MM.1S (cell line): ENCODE measurements at regions not wholly inside any gene's neighbourhood (a gene's known extent, or its start where the extent isn't known, plus 50 kb on each side); places are given as distances from the start of the nearest gene placed in this dataset.
"Not testable (repeated sequence)": the region's sequence is repeated elsewhere in the genome, so short reads cannot be mapped to it uniquely, and the experiment has no call there.

ENCODE experiments used
- DNase-seq: peaks from one replicate; pipeline ENCODE4 v3.0.0-alpha.2; 2015
- H2AFZ ChIP-seq: fragments of 300-600 bp; sonication (generic); 2 replicates; pipeline ENCODE4 v1.6.0; 2016; ENCODE audit warnings: antibody characterized with exemption, low read length
- H3F3A ChIP-seq: fragments of 300-600 bp; sonication (generic); 2 replicates; pipeline ENCODE4 v1.6.1; 2016; ENCODE audit warnings: mild to moderate bottlenecking, antibody characterized with exemption, low read length, moderate library complexity, mixed read lengths; ENCODE audit not compliant: insufficient read depth
- H3K27ac ChIP-seq: fragments of 300-600 bp; sonication (generic); 2 replicates; pipeline ENCODE4 v1.5.1; 2016; ENCODE audit warnings: mild to moderate bottlenecking, low read length
- H3K27me3 ChIP-seq: fragments of 300-600 bp; sonication (generic); replicated peaks from 2 replicates; pipeline ENCODE4 v1.6.0; 2016; ENCODE audit warnings: low read length; ENCODE audit not compliant: insufficient read depth
- H3K36me3 ChIP-seq: fragments of 300-600 bp; sonication (generic); replicated peaks from 2 replicates; pipeline ENCODE4 v1.6.1; 2016; ENCODE audit warnings: mild to moderate bottlenecking, low read length, mixed read lengths; ENCODE audit not compliant: insufficient read depth
- H3K4me1 ChIP-seq: fragments of 300-600 bp; sonication (generic); 2 replicates; pipeline ENCODE4 v1.6.1; 2016; ENCODE audit warnings: low read length, mixed read lengths
- H3K4me2 ChIP-seq: fragments of 300-600 bp; sonication (generic); 2 replicates; pipeline ENCODE4 v1.6.0; 2016; ENCODE audit warnings: low read depth, low read length
- H3K4me3 ChIP-seq: fragments of 300-600 bp; sonication (generic); 2 replicates; pipeline ENCODE4 v1.5.1; 2016; ENCODE audit warnings: low read length, mixed read lengths
- H3K79me2 ChIP-seq: fragments of 300-600 bp; sonication (generic); 2 replicates; pipeline ENCODE4 v1.6.1; 2016; ENCODE audit warnings: mixed run types, low read length, mixed read lengths
- H3K9ac ChIP-seq: fragments of 300-600 bp; sonication (generic); 2 replicates; pipeline ENCODE4 v1.6.1; 2016; ENCODE audit warnings: low read length, mixed read lengths
- H3K9me2 ChIP-seq: fragments of 300-600 bp; sonication (generic); replicated peaks from 2 replicates; pipeline ENCODE4 v1.6.1; 2016; ENCODE audit warnings: mild to moderate bottlenecking, low read length, mixed read lengths; ENCODE audit not compliant: insufficient read depth
- H3K9me3 ChIP-seq: fragments of 300-600 bp; sonication (generic); replicated peaks from 2 replicates; pipeline ENCODE4 v1.6.1; 2016; ENCODE audit warnings: mild to moderate bottlenecking, low read length, mixed read lengths; ENCODE audit not compliant: insufficient read depth
- H4K20me1 ChIP-seq: fragments of 300-600 bp; sonication (generic); 2 replicates; pipeline ENCODE4 v1.6.1; 2016; ENCODE audit warnings: mild to moderate bottlenecking, low read length, moderate library complexity, mixed read lengths; ENCODE audit not compliant: insufficient read depth
- EZH2 ChIP-seq: fragments of 300-600 bp; sonication (generic); optimal IDR thresholded peaks from 2 replicates; pipeline ENCODE3; 2017; ENCODE audit warnings: low read depth, mild to moderate bottlenecking, antibody characterized with exemption, low read length, mixed read lengths
- EZH2phosphoT487 ChIP-seq: fragments of 300-600 bp; sonication (generic); IDR thresholded peaks from 2 replicates; pipeline ENCODE4 v1.6.1; 2018; ENCODE audit warnings: antibody characterized with exemption, low read length
- TF ChIP-seq, protein P1 (sequence below): fragments of 300-600 bp; sonication (generic); IDR thresholded peaks from 2 replicates; pipeline ENCODE4 v1.5.1; 2016; ENCODE audit warnings: antibody characterized with exemption, low read length, mixed read lengths

DNA sequence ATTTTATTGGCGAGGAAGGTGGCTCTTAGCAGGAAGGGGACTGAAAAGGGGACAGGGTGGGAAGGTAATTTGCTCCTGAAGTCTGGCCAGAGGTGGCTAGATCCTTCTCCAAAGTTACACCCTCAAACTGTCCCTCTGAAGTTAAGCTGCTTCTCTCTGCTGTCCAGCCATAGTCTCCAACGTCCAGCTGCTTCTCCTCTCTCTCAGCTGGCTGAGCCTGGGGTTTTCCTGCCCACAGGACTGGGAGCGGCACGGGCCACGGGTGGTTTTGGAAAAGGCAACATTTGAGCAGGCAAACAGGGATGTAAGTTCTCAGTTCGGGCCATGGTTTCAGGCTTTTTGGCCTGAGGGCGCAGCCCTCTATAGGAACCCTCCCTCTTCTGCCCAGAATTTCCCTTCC, 128.3 kb downstream of the YIPF5 start:
- TF ChIP-seq EZH2 (no peak), EZH2phosphoT487 (no peak)
- TF ChIP-seq, protein P1, sequence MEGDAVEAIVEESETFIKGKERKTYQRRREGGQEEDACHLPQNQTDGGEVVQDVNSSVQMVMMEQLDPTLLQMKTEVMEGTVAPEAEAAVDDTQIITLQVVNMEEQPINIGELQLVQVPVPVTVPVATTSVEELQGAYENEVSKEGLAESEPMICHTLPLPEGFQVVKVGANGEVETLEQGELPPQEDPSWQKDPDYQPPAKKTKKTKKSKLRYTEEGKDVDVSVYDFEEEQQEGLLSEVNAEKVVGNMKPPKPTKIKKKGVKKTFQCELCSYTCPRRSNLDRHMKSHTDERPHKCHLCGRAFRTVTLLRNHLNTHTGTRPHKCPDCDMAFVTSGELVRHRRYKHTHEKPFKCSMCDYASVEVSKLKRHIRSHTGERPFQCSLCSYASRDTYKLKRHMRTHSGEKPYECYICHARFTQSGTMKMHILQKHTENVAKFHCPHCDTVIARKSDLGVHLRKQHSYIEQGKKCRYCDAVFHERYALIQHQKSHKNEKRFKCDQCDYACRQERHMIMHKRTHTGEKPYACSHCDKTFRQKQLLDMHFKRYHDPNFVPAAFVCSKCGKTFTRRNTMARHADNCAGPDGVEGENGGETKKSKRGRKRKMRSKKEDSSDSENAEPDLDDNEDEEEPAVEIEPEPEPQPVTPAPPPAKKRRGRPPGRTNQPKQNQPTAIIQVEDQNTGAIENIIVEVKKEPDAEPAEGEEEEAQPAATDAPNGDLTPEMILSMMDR: no peak
- Histone ChIP-seq H3K9me3 (no peaks in the 10 kb centered on the region), H3K4me2 (no peak overlapping the region), H3F3A (no peaks in the 10 kb centered on the region), H3K9ac (no peak overlapping the region), H2AFZ (no peak overlapping the region), H3K4me3 (no peak overlapping the region), H3K4me1 (no peaks in the 10 kb centered on the region), H4K20me1 (no peaks in the 10 kb centered on the region), H3K27me3 (no peaks in the 10 kb centered on the region), H3K36me3 (no peaks in the 10 kb centered on the region), H3K9me2 (no peaks in the 10 kb centered on the region), H3K79me2 (no peaks in the 10 kb centered on the region), H3K27ac (no peak overlapping the region)
- DNase-seq: no peak

DNA sequence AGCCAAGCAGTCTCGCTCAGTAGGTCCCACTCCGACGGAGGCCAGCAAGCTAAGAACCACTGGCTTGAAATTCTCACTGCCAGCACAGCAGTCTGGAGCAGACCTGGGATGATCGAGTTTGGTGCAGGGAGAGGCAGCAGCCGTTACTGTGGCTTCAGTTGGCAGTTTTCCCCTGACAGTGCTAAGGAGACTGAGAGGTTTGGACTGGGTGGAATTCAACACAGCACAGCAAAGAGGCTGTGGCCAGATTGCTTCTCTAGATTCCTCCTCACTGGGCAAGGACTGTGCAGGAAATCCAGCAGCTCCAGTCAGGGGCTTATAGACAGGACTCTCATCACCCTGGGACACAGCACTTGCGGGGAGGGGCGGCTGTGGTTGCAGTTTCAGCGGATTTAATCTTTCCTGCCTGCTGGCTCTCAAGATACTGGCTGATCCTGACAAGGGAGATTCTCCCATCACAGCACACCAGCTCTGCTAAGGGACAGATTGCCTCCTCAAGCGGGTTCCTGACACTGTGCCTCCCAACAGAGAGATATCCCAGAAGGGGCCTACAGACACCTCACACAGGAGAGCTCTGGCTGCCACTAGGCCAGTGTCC, 122.1 kb downstream of the YIPF5 start:
- no peaks in the 10 kb centered on the region for H3K36me3 ChIP-seq
- H2AFZ ChIP-seq: no peak overlapping the region
- TF ChIP-seq EZH2 (no peak), EZH2phosphoT487 (no peak)
- TF ChIP-seq, protein P1: no peak
- no peak overlapping the region for H3K9ac ChIP-seq
- DNase-seq: no peak
- no peaks in the 10 kb centered on the region for H4K20me1 ChIP-seq
- no peaks in the 10 kb centered on the region for H3F3A ChIP-seq
- no peaks in the 10 kb centered on the region for H3K9me3 ChIP-seq
- H3K4me1 ChIP-seq: no peaks in the 10 kb centered on the region
- no peaks in the 10 kb centered on the region for H3K27me3 ChIP-seq
- no peaks in the 10 kb centered on the region for H3K9me2 ChIP-seq
- H3K4me3 ChIP-seq: no peak overlapping the region
- no peak overlapping the region for H3K4me2 ChIP-seq
- H3K27ac ChIP-seq: no peak overlapping the region
- no peaks in the 10 kb centered on the region for H3K79me2 ChIP-seq

DNA sequence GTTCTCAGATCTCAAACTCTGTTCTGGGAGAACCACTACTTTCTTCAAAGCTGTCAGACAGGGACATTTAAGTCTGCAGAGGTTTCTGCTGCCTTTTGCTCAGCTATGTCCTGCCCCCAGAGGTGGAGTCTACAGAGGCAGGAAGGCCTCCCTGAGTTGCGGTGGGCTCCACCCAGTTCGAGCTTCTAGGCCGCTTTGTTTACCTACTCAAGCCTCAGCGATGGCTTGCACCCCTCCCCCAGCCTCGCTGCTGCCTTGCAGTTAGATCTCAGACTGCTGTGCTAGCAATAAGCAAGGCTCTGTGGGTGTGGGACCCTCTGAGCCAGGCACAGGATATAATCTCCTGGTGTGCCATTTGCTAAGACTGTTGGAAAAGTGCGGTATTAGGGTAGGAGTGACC, 115.1 kb downstream of the YIPF5 start:
- H3K9me3 ChIP-seq, H3K79me2 ChIP-seq, H3K9ac ChIP-seq, H3K27ac ChIP-seq, H3K27me3 ChIP-seq, H4K20me1 ChIP-seq, DNase-seq, H3K4me2 ChIP-seq, H3F3A ChIP-seq, H3K4me3 ChIP-seq, H3K4me1 ChIP-seq, H3K36me3 ChIP-seq, H2AFZ ChIP-seq, H3K9me2 ChIP-seq: not testable (repeated sequence)

DNA sequence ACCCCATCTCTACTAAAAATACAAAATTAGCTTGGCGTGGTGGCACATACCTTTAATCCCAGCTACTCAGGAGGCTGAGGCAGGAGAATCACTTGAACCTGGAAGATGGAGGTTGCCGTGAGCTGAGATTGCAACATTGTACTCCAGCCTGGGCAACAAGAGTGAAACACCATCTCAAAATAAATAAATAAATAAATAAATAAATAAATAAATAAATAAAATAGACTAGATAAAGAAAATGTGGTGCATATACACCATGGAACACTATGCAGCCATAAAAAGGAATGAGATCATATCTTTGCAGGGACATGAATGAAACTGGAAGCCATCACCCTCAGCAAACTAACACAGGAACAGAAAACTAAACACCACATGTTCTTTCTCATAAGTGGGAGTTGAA, 110.4 kb downstream of the YIPF5 start:
- H3F3A ChIP-seq, H4K20me1 ChIP-seq, H3K9me3 ChIP-seq, H3K4me2 ChIP-seq, DNase-seq, H3K9ac ChIP-seq, H3K27me3 ChIP-seq, H3K9me2 ChIP-seq, H3K79me2 ChIP-seq, H3K36me3 ChIP-seq, H3K4me3 ChIP-seq, H3K4me1 ChIP-seq, H3K27ac ChIP-seq, H2AFZ ChIP-seq: not testable (repeated sequence)
